IMR-90 (cell line): ENCODE measurements at regions not wholly inside any gene's neighbourhood (a gene's known extent, or its start where the extent isn't known, plus 50 kb on each side); places are given as distances from the start of the nearest gene placed in this dataset.

Experiments
- CEBPB ChIP-seq: IDR thresholded peaks from 2 replicates; pipeline ENCODE4 v1.6.1; 2012; ENCODE audit warnings: low read depth, low read length, improper control_type of control experiment
- CTCF ChIP-seq: conservative IDR thresholded peaks from 2 replicates; pipeline ENCODE4 v1.5.1; 2012; ENCODE audit warnings: mild to moderate bottlenecking, low read depth, low read length, improper control_type of control experiment
- ELK1 ChIP-seq: fragments of 150-350 bp; IDR thresholded peaks from 2 replicates; pipeline ENCODE4 v1.6.1; 2016; ENCODE audit warnings: low read depth, mild to moderate bottlenecking, low read length, moderate library complexity, borderline replicate concordance
- MAFK ChIP-seq: IDR thresholded peaks from 2 replicates; pipeline ENCODE4 v1.6.1; 2012; ENCODE audit warnings: low read depth, low read length, improper control_type of control experiment
- MXI1 ChIP-seq: IDR thresholded peaks from 2 replicates; pipeline ENCODE4 v1.6.1; 2012; ENCODE audit warnings: low read depth, mild to moderate bottlenecking, low read length, moderate library complexity, borderline replicate concordance
- POLR2A ChIP-seq: IDR thresholded peaks from 2 replicates; pipeline ENCODE4 v1.6.1; 2012; ENCODE audit warnings: mild to moderate bottlenecking, low read depth, low read length
- RCOR1 ChIP-seq: IDR thresholded peaks from 2 replicates; pipeline ENCODE4 v1.6.1; 2012; ENCODE audit warnings: mild to moderate bottlenecking, low read length, improper control_type of control experiment; ENCODE audit not compliant: insufficient replicate concordance
- RFX5 ChIP-seq: IDR thresholded peaks from 2 replicates; pipeline ENCODE4 v1.8.0; 2012; ENCODE audit warnings: low read depth, mild to moderate bottlenecking, low read length, moderate library complexity
- SMC3 ChIP-seq: fragments of 150-350 bp; IDR thresholded peaks from 2 replicates; pipeline ENCODE4 v1.6.1; 2016; ENCODE audit warnings: low read depth, mild to moderate bottlenecking, antibody characterized with exemption, low read length, moderate library complexity

DNA sequence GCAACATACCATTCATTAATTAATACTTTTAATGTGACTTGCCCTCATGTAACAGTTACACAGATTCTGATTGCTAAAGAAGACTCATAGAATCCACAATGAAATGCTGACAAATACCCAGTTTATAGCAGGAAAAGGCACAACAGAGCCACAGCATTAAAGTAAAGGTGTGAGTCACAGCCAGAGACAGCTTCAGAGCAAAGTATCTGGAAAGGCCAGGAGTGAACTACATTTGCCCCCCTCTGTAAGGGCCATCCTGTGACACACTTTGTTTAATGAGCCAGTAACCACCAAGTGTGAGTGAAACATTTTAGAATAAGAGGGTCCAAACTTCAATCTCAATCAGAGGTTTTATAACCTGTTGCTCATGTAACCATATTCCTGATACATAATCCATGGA is 133.8 kb upstream of the TACR3 start:
- TF ChIP-seq CTCF (no peak), CEBPB (no peak), MAFK (no peak), MXI1 (no peak), SMC3 (no peak), RFX5 (no peak), POLR2A (no peak), RCOR1 (no peak), ELK1 (no peak)
